HepG2 (cell line): ENCODE measurements at regions not wholly inside any gene's neighbourhood (a gene's known extent, or its start where the extent isn't known, plus 50 kb on each side); places are given as distances from the start of the nearest gene placed in this dataset.

Source experiments
- ATAC-seq: fragments of 200-7000 bp; cut with Tn5 transposase; 3 replicates; pipeline ENCODE4 v1.9.1; 2020; ENCODE audit warnings: mild to moderate bottlenecking, moderate library complexity
- BruUV-seq: library from RNA; stranded (reverse); fragments of 400-500 nt; replicated peaks from 2 replicates; lab custom pipeline; 2021; lab: Mats Ljungman, UMichigan
- CTCF ChIA-PET: fragments of 300-600 bp; formaldehyde crosslinking; extraction: SDS; loops from one replicate; lab custom pipeline; 2021; ENCODE audit warnings: low total read pairs, inconsistent platforms, low intra/inter-chr PET ratio; lab: Yijun Ruan, JAX
- POLR2A ChIA-PET: fragments of 350-600 bp; sonication (Branson Sonifier 250); formaldehyde crosslinking; loops from one replicate; lab custom pipeline; 2020; ENCODE audit warnings: antibody characterized with exemption, inconsistent platforms; lab: Yijun Ruan, JAX
- DNase-seq: peaks from one replicate; pipeline ENCODE4 v3.0.0-alpha.2; 2015; ENCODE audit warnings: low spot score
- FAIRE-seq: peaks from 3 replicates; lab custom pipeline; 2011; peaks lifted over from hg19 to GRCh38; lab: Jason Lieb, UNC
- H2AFZ ChIP-seq: one replicate; pipeline ENCODE4 v1.6.1; 2011; ENCODE audit warnings: low read length, inconsistent platforms
- H3K27ac ChIP-seq: fragments of 300-600 bp; 3 replicates; pipeline ENCODE4 v1.8.0; 2011; ENCODE audit warnings: mixed run types, mild to moderate bottlenecking, mixed read lengths, low read length, inconsistent platforms; ENCODE audit not compliant: insufficient read depth; ENCODE audit errors: extremely low read length
- H3K27me3 ChIP-seq, 2 experiments: fragments of 200-600 bp in 1 of 2; 2 replicates in 1 of 2; 3 replicates in 1 of 2; pipeline versions ENCODE4 v1.6.0 to v1.8.0; 2011; ENCODE audit warnings: low read length in 2 of 2, mild to moderate bottlenecking in 2 of 2, moderate library complexity in 2 of 2, inconsistent platforms in 1 of 2; ENCODE audit not compliant: insufficient read depth in 2 of 2, control insufficient read depth in 1 of 2
- H3K36me3 ChIP-seq, 2 experiments: fragments of 200-600 bp in 1 of 2; replicated peaks in 1 of 2; 2 replicates in 1 of 2; 3 replicates in 1 of 2; pipeline versions ENCODE4 v1.5.1 to v1.8.0; 2011; ENCODE audit warnings: low read length in 2 of 2, inconsistent platforms in 1 of 2; ENCODE audit not compliant: insufficient read depth in 2 of 2, control insufficient read depth in 1 of 2
- H3K4me1 ChIP-seq: 2 replicates; pipeline ENCODE4 v1.5.1; 2012; ENCODE audit warnings: low read length, inconsistent platforms; ENCODE audit not compliant: insufficient read depth
- H3K4me2 ChIP-seq: 2 replicates; pipeline ENCODE4 v1.6.0; 2011; ENCODE audit warnings: low read depth, low read length, inconsistent platforms
- H3K4me3 ChIP-seq, 3 experiments: fragments of 200-600 bp in 1 of 3; sonication (generic), shearing (Covaris generic) in 1 of 3; replicated peaks in 1 of 3; 2 replicates each; pipeline ENCODE4 v1.5.1; 2011 to 2016; ENCODE audit warnings: low read length in 3 of 3, inconsistent platforms in 2 of 3, low read depth in 2 of 3, mild to moderate bottlenecking in 2 of 3, control low read depth in 1 of 3, mixed read lengths in 1 of 3; ENCODE audit not compliant: insufficient read depth in 1 of 3
- H3K79me2 ChIP-seq: one replicate; pipeline ENCODE4 v1.6.1; 2011; ENCODE audit warnings: low read length, inconsistent platforms; ENCODE audit not compliant: insufficient read depth
- H3K9ac ChIP-seq: 2 replicates; pipeline ENCODE4 v1.6.0; 2011; ENCODE audit warnings: mild to moderate bottlenecking, low read depth, low read length, inconsistent platforms; ENCODE audit not compliant: insufficient read depth
- H3K9me3 ChIP-seq: 2 replicates; pipeline ENCODE4 v1.5.1; 2012; ENCODE audit warnings: mild to moderate bottlenecking, low read length
- H4K20me1 ChIP-seq: 2 replicates; pipeline ENCODE4 v1.6.0; 2011; ENCODE audit warnings: inconsistent platforms, mild to moderate bottlenecking, low read length, moderate library complexity; ENCODE audit not compliant: insufficient read depth
- AGO2 ChIP-seq: fragments of 200-400 bp; formaldehyde crosslinking; optimal IDR thresholded peaks from 2 replicates; pipeline ENCODE3; 2017; ENCODE audit warnings: mild to moderate bottlenecking, low read depth, low read length, moderate library complexity
- EP300 ChIP-seq, 3 experiments: sonication (generic) in 1 of 3; formaldehyde crosslinking in 1 of 3; IDR thresholded peaks; 2 replicates each; pipeline versions ENCODE4 v1.5.1 to v1.6.1; 2011 to 2020; ENCODE audit warnings: low read depth in 2 of 3, low read length in 2 of 3, borderline replicate concordance in 1 of 3, improper control_type of control experiment in 1 of 3, mild to moderate bottlenecking in 1 of 3, missing genetic modification reagents in 1 of 3, moderate library complexity in 1 of 3
- JUNB ChIP-seq: sonication (generic); formaldehyde crosslinking; IDR thresholded peaks from 2 replicates; pipeline ENCODE4 v1.8.0; 2022; ENCODE audit warnings: missing genetic modification reagents, mild to moderate bottlenecking, borderline replicate concordance
- NAIF1 ChIP-seq: sonication (generic); formaldehyde crosslinking; IDR thresholded peaks from 2 replicates; pipeline ENCODE4 v1.5.0; 2020; ENCODE audit warnings: mild to moderate bottlenecking, missing genetic modification reagents, borderline replicate concordance
- PHF21A ChIP-seq: sonication (generic); formaldehyde crosslinking; IDR thresholded peaks from 2 replicates; pipeline ENCODE4 v1.5.0; 2020; ENCODE audit warnings: mild to moderate bottlenecking, missing genetic modification reagents
- PRDM15 ChIP-seq: sonication (generic); formaldehyde crosslinking; IDR thresholded peaks from 2 replicates; pipeline ENCODE4 v1.4.0; 2020; ENCODE audit warnings: missing genetic modification reagents
- ZFP90 ChIP-seq: sonication (generic); formaldehyde crosslinking; IDR thresholded peaks from 2 replicates; pipeline ENCODE4 v1.8.0; 2022; ENCODE audit warnings: missing genetic modification reagents, mild to moderate bottlenecking, inconsistent platforms, borderline replicate concordance
- ZFX ChIP-seq: sonication (generic); formaldehyde crosslinking; IDR thresholded peaks from 2 replicates; pipeline ENCODE4 v1.4.0; 2020; ENCODE audit warnings: mild to moderate bottlenecking, low read depth, missing genetic modification reagents, moderate library complexity
- ZNF335 ChIP-seq: sonication (generic); formaldehyde crosslinking; IDR thresholded peaks from 2 replicates; pipeline ENCODE4 v1.4.0; 2020; ENCODE audit warnings: missing genetic modification reagents
- ZSCAN21 ChIP-seq: sonication (generic); formaldehyde crosslinking; IDR thresholded peaks from 2 replicates; pipeline ENCODE4 v1.8.0; 2022; ENCODE audit warnings: mild to moderate bottlenecking, missing genetic modification reagents, moderate library complexity, borderline replicate concordance
- ZSCAN30 ChIP-seq: sonication (generic); formaldehyde crosslinking; IDR thresholded peaks from 2 replicates; pipeline ENCODE4 v1.5.0; 2020; ENCODE audit warnings: mild to moderate bottlenecking, missing genetic modification reagents
- WGBS: methylation state at CpG from one replicate; pipeline ENCODE4 v1.1.6; 2017; ENCODE audit warnings: low lambda C conversion rate; 5-methylcytosine and 5-hydroxymethylcytosine counted together
- in situ Hi-C: cut with HindIII; loops from 2 replicates; pipeline ENCODE4 v1.10.0; 2017; ENCODE audit warnings: low pct_unique_long_range_greater_than_20kb; ENCODE audit not compliant: extremely low pct_ligation_motif_present
- intact Hi-C: fragments of 100-400 bp; cut with micrococcal nuclease; formaldehyde crosslinking; loops from one replicate; pipeline ENCODE4 v1.10.0; 2022; ENCODE audit not compliant: unreplicated experiment
- TF ChIP-seq, protein P1 (sequence below): sonication (generic); formaldehyde crosslinking; IDR thresholded peaks from 2 replicates; pipeline ENCODE4; 2020; ENCODE audit warnings: missing genetic modification reagents, mild to moderate bottlenecking, borderline replicate concordance
- TF ChIP-seq, protein P2 (sequence below): sonication (generic); formaldehyde crosslinking; IDR thresholded peaks from 2 replicates; pipeline ENCODE4 v1.9.0; 2021; ENCODE audit warnings: missing genetic modification reagents, borderline replicate concordance

DNA sequence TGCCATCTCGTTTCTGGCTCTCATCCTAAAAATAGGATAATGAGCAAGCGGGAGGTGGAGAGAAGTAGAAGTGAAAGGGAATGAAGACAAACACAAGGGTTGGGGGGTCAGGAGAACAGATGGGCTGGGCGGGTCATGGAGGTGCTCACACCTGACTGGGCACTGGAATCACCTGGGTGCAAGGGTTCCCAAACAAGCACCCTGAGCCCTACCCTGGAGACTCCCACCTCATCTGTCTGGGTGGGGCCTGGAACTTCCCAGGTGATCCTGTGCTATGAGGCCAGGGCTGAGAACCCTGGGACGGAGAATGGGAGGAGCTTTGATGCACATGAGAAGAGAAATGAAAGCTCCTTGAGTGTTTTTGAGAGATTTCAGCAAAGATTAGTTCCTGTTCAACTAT is 223.6 kb downstream of the ANKRD60 start:
- no peaks in the 10 kb centered on the region for H3K79me2 ChIP-seq
- no peak overlapping the region for H3K27ac ChIP-seq
- ChIA-PET POLR2A (no interaction called here), CTCF (no interaction called here)
- H3K4me3 ChIP-seq: no peak overlapping the region
- H3K36me3 ChIP-seq: no peaks in the 10 kb centered on the region
- H3K4me2 ChIP-seq: no peak overlapping the region
- no peaks in the 10 kb centered on the region for H4K20me1 ChIP-seq
- FAIRE-seq (no peak), ATAC-seq (no peak)
- WGBS: under 1% methylated on average over 4 of the region's 4 CpGs
- no peaks in the 10 kb centered on the region for H3K4me1 ChIP-seq
- TF ChIP-seq ZFP90 (no peak), PHF21A (CRISPR knock-in tag) (no peak), NAIF1 (no peak), ZSCAN30 (CRISPR knock-in tag) (no peak), PRDM15 (CRISPR knock-in tag) (no peak), ZFX (CRISPR knock-in tag) (no peak), ZSCAN21 (CRISPR knock-in tag) (no peak), EP300 (IDR thresholded peaks at IDR 0.05; ENCODE audit: low read depth in 2 of 2, low read length in 2 of 2) (no peak), EP300 (CRISPR knock-in tag; IDR thresholded peaks at IDR 0.05; ENCODE audit: borderline replicate concordance) (no peak), ZNF335 (CRISPR knock-in tag) (no peak), JUNB (CRISPR knock-in tag) (no peak), AGO2 (no peak)
- TF ChIP-seq, protein P1, sequence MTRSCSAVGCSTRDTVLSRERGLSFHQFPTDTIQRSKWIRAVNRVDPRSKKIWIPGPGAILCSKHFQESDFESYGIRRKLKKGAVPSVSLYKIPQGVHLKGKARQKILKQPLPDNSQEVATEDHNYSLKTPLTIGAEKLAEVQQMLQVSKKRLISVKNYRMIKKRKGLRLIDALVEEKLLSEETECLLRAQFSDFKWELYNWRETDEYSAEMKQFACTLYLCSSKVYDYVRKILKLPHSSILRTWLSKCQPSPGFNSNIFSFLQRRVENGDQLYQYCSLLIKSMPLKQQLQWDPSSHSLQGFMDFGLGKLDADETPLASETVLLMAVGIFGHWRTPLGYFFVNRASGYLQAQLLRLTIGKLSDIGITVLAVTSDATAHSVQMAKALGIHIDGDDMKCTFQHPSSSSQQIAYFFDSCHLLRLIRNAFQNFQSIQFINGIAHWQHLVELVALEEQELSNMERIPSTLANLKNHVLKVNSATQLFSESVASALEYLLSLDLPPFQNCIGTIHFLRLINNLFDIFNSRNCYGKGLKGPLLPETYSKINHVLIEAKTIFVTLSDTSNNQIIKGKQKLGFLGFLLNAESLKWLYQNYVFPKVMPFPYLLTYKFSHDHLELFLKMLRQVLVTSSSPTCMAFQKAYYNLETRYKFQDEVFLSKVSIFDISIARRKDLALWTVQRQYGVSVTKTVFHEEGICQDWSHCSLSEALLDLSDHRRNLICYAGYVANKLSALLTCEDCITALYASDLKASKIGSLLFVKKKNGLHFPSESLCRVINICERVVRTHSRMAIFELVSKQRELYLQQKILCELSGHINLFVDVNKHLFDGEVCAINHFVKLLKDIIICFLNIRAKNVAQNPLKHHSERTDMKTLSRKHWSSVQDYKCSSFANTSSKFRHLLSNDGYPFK: no peak
- TF ChIP-seq, protein P2, sequence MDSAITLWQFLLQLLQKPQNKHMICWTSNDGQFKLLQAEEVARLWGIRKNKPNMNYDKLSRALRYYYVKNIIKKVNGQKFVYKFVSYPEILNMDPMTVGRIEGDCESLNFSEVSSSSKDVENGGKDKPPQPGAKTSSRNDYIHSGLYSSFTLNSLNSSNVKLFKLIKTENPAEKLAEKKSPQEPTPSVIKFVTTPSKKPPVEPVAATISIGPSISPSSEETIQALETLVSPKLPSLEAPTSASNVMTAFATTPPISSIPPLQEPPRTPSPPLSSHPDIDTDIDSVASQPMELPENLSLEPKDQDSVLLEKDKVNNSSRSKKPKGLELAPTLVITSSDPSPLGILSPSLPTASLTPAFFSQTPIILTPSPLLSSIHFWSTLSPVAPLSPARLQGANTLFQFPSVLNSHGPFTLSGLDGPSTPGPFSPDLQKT (CRISPR knock-in tag): no peak
- TF ChIP-seq, all 625 proteins: peak for 0
- peaks cover 3 to 57% of the 10 kb centered on the region in 2 experiments; a peak in 4 of 5 replicates for H3K27me3 ChIP-seq
- in situ Hi-C loops: no loop called here
- no peak overlapping the region for H3K9ac ChIP-seq
- no peaks in the 10 kb centered on the region for H3K9me3 ChIP-seq
- no TSS peak for BruUV-seq
- no peak overlapping the region for H2AFZ ChIP-seq
- no peak for DNase-seq
- intact Hi-C loops: no loop called here
